DMS114 treated with DMSO at 0.1 percent for 48 hours (cell line): ENCODE measurements at regions not wholly inside any gene's neighbourhood (a gene's known extent, or its start where the extent isn't known, plus 50 kb on each side); places are given as distances from the start of the nearest gene placed in this dataset.

ENCODE experiments used
- DNase-seq: peaks from one replicate; lab custom pipeline; 2025; ENCODE audit not compliant: unreplicated experiment; lab: John Stamatoyannopoulos, UW

DNA sequence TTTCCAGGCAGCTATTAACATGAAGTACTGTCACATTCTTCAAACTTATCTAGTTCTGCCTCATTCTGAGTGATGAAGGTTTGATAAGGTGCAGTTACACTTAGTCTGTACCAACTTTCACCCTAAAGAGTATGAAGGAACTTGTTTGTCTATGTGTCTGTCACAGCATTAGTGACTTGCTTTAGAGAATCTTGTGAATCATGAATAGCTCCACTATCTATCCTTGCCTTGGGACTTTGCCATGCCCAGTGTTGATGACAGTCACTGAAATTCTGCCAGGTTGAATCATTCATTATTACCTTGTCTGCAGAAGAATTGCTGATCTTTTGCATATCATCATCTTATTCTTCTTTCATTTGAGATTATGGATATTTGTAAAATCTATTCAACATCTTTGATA lies 50.9 kb upstream of the A1CF start:
- DNase-seq: no peak

DNA sequence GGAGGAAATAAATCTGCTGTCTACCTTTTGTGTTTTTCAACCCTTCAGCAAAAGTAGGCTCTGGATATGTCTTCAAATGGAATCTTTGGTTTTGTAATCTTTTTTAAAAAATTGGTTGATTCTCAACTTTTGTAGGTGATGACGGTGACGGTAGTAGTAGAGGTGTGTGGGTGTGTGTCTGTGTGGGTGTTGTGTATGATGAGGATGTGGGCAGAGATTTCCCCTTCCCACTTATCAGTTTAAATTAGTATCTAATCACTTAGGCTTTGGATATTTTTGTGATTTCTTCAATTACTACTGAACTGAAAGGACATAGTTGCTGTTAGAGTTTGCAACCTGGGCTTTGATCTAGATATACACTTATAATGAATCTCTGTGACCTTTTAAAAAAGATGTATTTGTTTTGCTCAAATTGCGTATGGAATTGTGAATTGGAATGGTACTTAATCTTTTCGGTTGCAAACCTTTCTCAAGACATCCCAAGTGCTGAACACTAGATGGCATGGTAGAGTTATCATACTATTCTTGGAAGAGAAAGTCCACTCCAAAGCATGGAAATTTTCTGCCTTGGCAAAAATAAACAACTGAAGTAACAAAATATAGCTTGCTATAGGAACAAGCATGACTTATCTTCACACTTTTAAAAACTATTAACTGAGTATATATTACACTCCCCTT lies 51.9 kb upstream of the A1CF start:
- peak; percentile 47 for DNase-seq

DNA sequence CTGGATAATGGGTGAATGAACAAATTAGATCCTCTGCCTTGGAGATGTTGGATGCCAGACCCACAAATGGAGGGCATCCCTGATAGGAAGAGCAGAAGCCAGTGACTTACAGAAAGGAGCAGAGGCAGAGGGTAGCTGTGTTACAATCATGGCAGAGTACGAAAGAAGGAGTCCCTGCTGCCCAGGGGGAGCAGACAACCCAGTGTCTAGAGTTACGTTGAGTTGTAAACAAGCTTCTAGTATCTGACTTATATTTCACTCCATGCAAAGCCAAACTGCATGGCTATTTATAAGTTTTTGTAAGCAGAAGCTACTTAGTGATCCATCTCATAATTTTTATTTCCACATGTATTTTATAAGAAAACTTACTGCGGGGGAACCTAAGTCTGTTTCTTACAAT lies 56.2 kb upstream of the A1CF start:
- no peak for DNase-seq

GRCh38 chr10:50946991-50947781 lies 61.8 kb upstream of the A1CF start:
- no peak for DNase-seq

DNA sequence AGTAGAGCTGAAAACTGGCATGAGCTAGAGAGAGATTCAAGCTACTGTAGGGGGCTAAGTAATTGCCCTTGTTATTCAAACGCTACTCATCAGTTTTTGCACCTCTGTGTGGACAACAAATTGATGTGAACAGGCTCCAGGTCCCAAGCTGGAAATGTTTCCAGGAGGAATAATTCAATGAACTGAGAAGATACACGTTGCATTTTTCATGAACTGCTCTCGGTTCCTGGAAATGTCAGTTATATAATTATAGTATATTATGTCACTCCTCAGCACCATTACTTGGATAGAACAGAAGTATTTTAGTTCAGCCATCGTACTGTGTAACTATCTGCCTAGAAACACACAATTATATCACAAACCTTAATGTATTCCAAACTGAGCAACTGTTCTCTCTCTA lies 65.9 kb upstream of the A1CF start:
- no peak for DNase-seq

DNA sequence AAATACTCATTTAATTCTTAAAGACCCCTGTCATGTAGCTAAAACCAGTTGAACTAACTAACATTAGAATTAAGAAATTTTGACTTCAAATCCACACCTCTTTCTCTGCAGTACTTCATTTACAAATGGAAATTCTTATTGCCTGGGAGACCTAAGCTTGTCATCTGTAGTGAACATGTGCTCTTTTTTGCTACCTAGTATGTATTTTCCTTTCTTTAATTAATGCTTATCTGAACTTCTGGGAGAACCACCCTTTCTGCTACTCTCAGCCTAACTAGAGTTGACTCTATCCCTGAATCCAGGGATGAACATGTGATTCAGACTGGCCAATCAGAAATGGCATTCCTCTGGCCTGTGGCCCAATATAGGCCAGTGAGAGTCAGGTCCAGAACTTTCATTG lies 75.9 kb upstream of the A1CF start:
- DNase-seq: no peak

GRCh38 chr10:50963063-50963462 lies 77.6 kb upstream of the A1CF start:
- DNase-seq: no peak

DNA sequence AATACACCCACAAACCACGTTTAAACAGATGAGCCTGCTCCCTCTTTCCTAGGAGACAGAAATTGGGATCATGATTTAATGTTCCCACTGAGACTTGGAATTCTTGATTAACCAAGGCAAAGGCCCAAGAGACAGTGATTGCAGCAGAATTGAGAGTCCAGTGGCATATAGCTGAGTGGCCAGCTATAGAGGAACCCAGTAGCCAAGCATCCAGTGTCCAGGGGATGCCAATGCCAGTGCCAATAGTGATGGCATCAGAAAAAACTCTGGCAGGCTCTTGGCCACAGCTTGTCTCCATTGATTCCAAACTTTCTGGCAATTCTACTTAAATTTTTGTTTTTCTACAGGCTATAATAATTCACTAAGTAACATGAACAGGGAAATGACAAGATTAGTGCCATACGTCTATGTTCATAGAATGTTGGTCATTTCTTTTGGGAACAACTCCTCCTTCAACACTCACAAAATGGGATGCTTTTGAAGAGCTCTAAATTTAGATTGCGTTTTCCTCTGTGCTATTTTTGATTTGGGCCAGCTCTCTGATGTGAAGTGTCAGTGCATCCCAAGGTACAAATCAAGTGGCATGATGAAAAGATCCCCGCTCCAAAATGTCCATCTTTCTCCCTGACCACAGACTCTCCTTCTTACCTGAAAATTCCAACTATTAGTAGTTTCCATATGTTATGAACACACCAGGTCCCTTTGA lies 83.1 kb upstream of the A1CF start:
- no peak for DNase-seq

GRCh38 chr10:50972591-50972990 lies 87.2 kb upstream of the A1CF start:
- no peak for DNase-seq

GRCh38 chr10:50981385-50981784 lies 92.9 kb upstream of the PRKG1 start:
- DNase-seq: no peak

DNA sequence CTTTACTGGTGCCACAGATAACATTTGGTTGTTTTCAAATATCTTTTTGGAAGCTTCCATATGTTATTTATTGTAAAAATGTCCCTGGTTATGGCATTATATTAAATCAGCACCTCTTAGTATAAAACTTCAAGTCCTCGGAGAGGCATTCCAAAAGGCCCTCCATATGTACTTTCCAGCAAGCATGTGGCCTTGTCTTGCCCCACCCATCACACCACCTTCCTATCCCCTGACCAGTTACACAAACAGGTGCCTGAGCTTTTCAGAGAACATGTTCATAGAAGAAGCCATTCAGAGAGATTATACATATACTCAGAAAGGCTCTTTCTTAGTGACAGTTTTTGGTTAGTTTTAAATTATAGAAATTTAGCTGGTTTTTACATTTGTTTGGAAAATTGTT lies 92.4 kb upstream of the PRKG1 start:
- no peak for DNase-seq

DNA sequence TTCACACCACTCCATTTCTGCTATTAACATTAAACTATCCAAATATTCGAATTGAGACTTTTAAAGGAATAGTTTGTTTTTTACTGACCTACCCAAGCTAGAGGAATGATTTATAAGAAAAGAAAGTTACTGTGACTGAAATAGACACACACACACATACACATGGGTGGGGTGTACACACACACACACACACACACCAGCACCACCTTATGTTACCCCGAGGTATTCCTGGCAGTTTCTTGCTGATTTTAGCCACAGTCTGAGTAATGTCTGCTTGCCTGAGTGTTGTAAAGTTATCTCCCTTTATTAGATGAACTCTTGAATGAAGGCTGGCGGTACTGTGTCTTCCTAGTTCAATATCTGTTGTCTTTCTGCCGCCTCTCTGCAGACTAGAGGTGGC lies 91.3 kb upstream of the PRKG1 start:
- no peak for DNase-seq

DNA sequence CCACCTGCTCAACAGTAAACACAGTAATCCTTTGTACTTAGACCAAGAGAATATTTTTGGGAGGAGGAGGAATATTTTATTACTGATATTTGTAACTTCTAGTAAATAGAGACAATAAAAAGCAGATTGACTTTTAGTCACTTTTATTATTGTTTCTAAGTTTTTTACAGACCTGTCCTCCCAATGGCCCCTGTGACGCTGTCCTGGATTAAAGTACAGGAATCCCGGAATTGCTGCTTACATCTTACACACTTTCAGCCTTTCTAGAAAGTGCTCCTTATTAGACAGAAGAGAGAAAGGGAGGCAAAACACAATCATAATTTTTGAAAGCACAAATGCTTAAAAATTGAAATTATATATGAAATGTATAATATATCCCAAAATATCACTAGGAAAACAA lies 86.4 kb upstream of the PRKG1 start:
- DNase-seq: no peak

GRCh38 chr10:50988792-50989191 lies 85.5 kb upstream of the PRKG1 start:
- no peak for DNase-seq

GRCh38 chr10:50990568-50991455 lies 83.5 kb upstream of the PRKG1 start:
- no peak for DNase-seq

- DNase-seq: no peak
Observed at GRCh38 chr10:50991456-50992355, 82.6 kb upstream of the PRKG1 start.

DNA sequence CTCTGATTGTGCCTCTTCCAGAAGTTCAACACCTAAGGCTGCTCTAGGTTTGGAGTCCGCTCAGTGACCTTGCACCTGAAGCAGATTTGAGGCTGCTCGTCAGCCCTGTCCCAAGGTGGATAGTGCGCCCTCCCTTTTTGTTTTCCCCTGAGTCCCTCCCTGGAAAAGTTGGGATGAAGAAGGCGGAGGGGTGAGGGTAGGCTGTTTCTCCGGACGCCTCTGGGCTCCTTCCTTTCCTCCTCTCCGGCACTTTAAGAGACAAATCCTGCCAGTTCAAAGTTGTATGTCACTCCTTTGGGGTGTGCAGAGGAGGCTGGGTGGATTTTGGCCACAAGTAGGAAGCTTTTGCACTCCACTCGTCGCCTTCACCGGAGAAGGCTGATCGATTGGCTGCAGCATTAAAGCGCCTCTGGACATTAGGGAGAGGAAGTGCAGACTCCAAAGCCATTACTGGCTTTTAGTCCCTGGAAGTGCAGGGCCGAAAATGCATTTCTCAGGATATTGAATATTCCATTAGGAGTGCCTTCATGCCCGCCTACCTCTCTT lies 81.9 kb upstream of the PRKG1 start:
- DNase-seq: no peak

DNA sequence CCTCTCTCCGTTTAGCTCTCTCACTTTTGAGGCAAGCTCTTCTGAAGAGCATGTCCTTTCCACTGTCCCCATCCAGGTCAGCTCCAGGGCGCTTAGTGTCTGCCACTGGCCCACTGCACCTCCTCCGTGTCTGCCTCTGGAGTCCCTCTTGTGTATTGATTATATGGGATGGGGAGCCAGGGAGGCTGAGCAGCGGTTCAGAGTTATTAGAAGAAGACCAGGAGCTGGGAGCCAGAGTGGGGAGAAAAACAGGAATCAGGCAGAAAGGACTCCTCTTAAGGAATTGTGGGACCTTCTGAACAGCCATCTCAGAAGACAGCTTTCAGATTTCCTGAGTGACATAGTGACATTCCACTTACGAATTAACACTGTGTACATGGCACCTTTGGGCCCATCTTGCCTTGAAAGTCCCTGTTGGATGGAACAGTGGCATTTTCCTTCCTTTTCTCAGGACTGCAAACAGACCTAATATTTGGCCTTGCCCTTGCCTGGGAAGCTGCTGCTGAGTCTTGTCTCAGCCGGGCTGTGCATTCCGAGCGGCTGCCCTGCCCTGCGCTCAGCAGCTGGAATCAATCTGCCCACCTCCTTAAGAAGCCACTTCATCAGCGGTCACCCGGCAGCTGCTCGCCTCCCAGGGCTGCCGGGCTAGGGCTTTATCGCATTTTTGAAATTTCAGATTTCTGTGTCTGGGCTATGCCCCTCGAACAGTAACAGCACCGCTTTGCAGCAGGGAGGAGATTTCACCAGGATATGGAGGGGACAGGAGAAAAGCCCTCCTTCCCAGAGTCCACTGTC lies 81.1 kb upstream of the PRKG1 start:
- no peak for DNase-seq

GRCh38 chr10:50993771-50994251 lies 80.5 kb upstream of the PRKG1 start:
- no peak for DNase-seq
